Activated CD4-positive, alpha-beta T cell treated with anti-CD3 and anti-CD28 coated beads for 36 hours (primary cell): ENCODE measurements at regions not wholly inside any gene's neighbourhood (a gene's known extent, or its start where the extent isn't known, plus 50 kb on each side); places are given as distances from the start of the nearest gene placed in this dataset.
"Not testable (repeated sequence)": the region's sequence is repeated elsewhere in the genome, so short reads cannot be mapped to it uniquely, and the experiment has no call there.

ENCODE experiments used
- ATAC-seq: fragments of 200-7000 bp; cut with Tn5 transposase; one replicate; pipeline ENCODE4 v1.10.0; 2021; ENCODE audit warnings: mild to moderate bottlenecking, moderate library complexity
- CTCF ChIA-PET: fragments of 350-600 bp; sonication (Branson Sonifier 250); formaldehyde crosslinking; loops from one replicate; lab custom pipeline; 2021; ENCODE audit warnings: antibody characterized with exemption; lab: Charles Lee
- POLR2A ChIA-PET: fragments of 350-600 bp; sonication (Branson Sonifier 250); formaldehyde crosslinking; loops from one replicate; lab custom pipeline; 2021; ENCODE audit warnings: antibody characterized with exemption, inconsistent platforms; lab: Charles Lee
- DNase-seq: peaks from one replicate; pipeline ENCODE4 v3.0.0-alpha.2; 2020
- H3K27ac Mint-ChIP-seq: one replicate; pipeline ENCODE4 v1.8.0; 2021; ENCODE audit warnings: mixed read lengths
- H3K27me3 Mint-ChIP-seq: one replicate; pipeline ENCODE4 v1.8.0; 2021; ENCODE audit warnings: mixed read lengths
- H3K36me3 Mint-ChIP-seq: one replicate; pipeline ENCODE4 v1.8.0; 2021; ENCODE audit warnings: low read depth, mixed read lengths
- H3K4me1 Mint-ChIP-seq: one replicate; pipeline ENCODE4 v1.8.0; 2021; ENCODE audit warnings: mixed read lengths
- H3K4me3 Mint-ChIP-seq: one replicate; pipeline ENCODE4 v1.8.0; 2021; ENCODE audit warnings: mild to moderate bottlenecking, moderate library complexity, mixed read lengths
- H3K9me3 Mint-ChIP-seq: one replicate; pipeline ENCODE4 v1.8.0; 2021; ENCODE audit warnings: low read depth, mixed read lengths
- intact Hi-C, 2 experiments: fragments of 100-400 bp; cut with DNase I in 1 of 2; cut with micrococcal nuclease in 1 of 2; formaldehyde crosslinking; loops; one replicate each; pipeline versions ENCODE4 v1.14.2 to v1.15.1; 2022 to 2024; cut with DNase I, micrococcal nuclease

GRCh38 chr13:87940776-87941175, 269.6 kb downstream of the SLITRK5 start:
- POLR2A ChIA-PET, result no interaction called here
- CTCF ChIA-PET, result no interaction called here
- intact Hi-C loops, result no loop called here
- Mint-ChIP-seq H3K27me3 (no peaks in the 10 kb centered on the region), H3K27ac (no peak overlapping the region), H3K4me1 (no peaks in the 10 kb centered on the region), H3K36me3 (no peaks in the 10 kb centered on the region), H3K4me3 (no peak overlapping the region), H3K9me3 (no peaks in the 10 kb centered on the region)
- no peak for DNase-seq
- no peak for ATAC-seq

DNA sequence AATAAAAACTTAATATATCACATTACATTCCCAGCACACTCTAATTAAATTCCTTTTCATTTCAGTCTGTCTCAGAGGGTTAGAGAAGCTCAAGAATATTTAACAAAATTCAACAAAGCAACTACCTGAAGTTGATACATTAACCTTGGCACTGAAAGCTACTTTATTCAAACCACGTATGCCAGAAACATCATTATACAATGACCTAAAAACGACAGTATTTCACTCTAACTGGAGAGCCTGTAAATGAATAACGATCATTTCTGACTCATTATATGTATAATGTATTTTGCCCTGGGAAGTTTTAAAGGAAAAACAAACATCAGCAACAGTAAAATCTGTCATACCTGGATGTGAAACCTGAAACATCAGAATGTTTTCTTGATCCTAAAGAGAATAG, 270.1 kb downstream of the SLITRK5 start:
- no peaks in the 10 kb centered on the region for H3K27me3 Mint-ChIP-seq
- intact Hi-C loops, result no loop called here
- no peak overlapping the region for H3K4me3 Mint-ChIP-seq
- H3K9me3 Mint-ChIP-seq, result no peaks in the 10 kb centered on the region
- ATAC-seq (no peak), DNase-seq (no peak)
- H3K4me1 Mint-ChIP-seq, result no peaks in the 10 kb centered on the region
- no peak overlapping the region for H3K27ac Mint-ChIP-seq
- ChIA-PET CTCF (no interaction called here), POLR2A (no interaction called here)
- H3K36me3 Mint-ChIP-seq, result no peaks in the 10 kb centered on the region

DNA sequence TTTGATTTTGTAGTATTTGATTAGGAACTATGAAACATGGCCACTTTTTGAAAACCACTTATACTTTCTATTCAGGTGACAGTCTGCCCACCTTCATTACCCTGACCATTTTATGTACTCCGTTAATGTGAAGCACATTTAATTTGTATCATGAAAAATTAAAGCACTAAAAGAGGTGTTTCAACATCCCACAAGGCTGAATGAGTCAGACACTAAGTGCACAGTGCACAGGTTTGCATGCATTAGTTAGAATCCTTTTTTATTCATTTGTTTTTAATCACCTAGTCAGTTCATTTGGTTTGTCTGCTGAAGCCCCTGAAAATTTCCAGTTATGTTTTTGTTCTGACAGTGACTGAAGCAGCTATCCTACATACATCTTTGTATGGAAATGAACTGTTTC, 271.0 kb downstream of the SLITRK5 start:
- ATAC-seq, result no peak
- H3K4me3 Mint-ChIP-seq, result no peak overlapping the region
- H3K27ac Mint-ChIP-seq, result no peak overlapping the region
- ChIA-PET CTCF (no interaction called here), POLR2A (no interaction called here)
- no peaks in the 10 kb centered on the region for H3K27me3 Mint-ChIP-seq
- intact Hi-C loops, result no loop called here
- H3K9me3 Mint-ChIP-seq, result no peaks in the 10 kb centered on the region
- no peaks in the 10 kb centered on the region for H3K36me3 Mint-ChIP-seq
- no peaks in the 10 kb centered on the region for H3K4me1 Mint-ChIP-seq
- no peak for DNase-seq

- H3K36me3 Mint-ChIP-seq, result no peaks in the 10 kb centered on the region
- no peak overlapping the region for H3K27ac Mint-ChIP-seq
- ChIA-PET CTCF (no interaction called here), POLR2A (no interaction called here)
- H3K4me1 Mint-ChIP-seq, result no peaks in the 10 kb centered on the region
- intact Hi-C loops, result no loop called here
- no peaks in the 10 kb centered on the region for H3K27me3 Mint-ChIP-seq
- no peaks in the 10 kb centered on the region for H3K9me3 Mint-ChIP-seq
- DNase-seq (no peak), ATAC-seq (no peak)
- no peak overlapping the region for H3K4me3 Mint-ChIP-seq
Observed at GRCh38 chr13:87944038-87944437, 272.9 kb downstream of the SLITRK5 start.

DNA sequence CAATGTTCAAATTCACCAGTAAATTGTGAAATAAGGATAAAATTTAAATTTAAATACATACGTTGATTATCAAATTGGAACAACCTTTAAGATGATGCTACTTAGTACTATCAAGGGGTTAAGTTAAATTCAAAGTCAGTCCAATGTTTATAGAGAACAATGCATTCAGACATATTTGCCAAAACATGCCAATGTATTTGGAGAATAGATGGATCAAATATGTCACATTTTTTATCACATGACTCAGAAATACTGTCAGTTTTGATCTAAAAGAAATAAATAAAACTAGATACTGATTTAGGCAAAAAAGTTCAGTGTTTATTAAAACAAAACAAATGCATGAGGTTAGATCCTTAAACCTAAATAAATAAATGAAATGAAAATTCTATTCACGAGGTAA, 281.2 kb downstream of the SLITRK5 start:
- Mint-ChIP-seq H3K27ac (no peak overlapping the region), H3K27me3 (no peaks in the 10 kb centered on the region), H3K4me3 (no peak overlapping the region), H3K36me3 (no peaks in the 10 kb centered on the region), H3K9me3 (no peaks in the 10 kb centered on the region), H3K4me1 (no peaks in the 10 kb centered on the region)
- no peak for ATAC-seq
- ChIA-PET POLR2A (no interaction called here), CTCF (no interaction called here)
- intact Hi-C loops, result no loop called here
- no peak for DNase-seq

GRCh38 chr13:87953381-87953780, 282.2 kb downstream of the SLITRK5 start:
- ChIA-PET POLR2A (no interaction called here), CTCF (no interaction called here)
- intact Hi-C loops, result no loop called here
- H3K9me3 Mint-ChIP-seq, result no peaks in the 10 kb centered on the region
- no peaks in the 10 kb centered on the region for H3K36me3 Mint-ChIP-seq
- DNase-seq (no peak), ATAC-seq (no peak)
- H3K4me1 Mint-ChIP-seq, result no peaks in the 10 kb centered on the region
- no peak overlapping the region for H3K4me3 Mint-ChIP-seq
- H3K27me3 Mint-ChIP-seq, result no peaks in the 10 kb centered on the region
- no peak overlapping the region for H3K27ac Mint-ChIP-seq

GRCh38 chr13:87954091-87954490, 282.9 kb downstream of the SLITRK5 start:
- H3K9me3 Mint-ChIP-seq, result no peaks in the 10 kb centered on the region
- ChIA-PET POLR2A (no interaction called here), CTCF (no interaction called here)
- ATAC-seq (no peak), DNase-seq (no peak)
- H3K36me3 Mint-ChIP-seq, result no peaks in the 10 kb centered on the region
- no peaks in the 10 kb centered on the region for H3K27me3 Mint-ChIP-seq
- no peak overlapping the region for H3K4me3 Mint-ChIP-seq
- intact Hi-C loops, result no loop called here
- H3K27ac Mint-ChIP-seq, result no peak overlapping the region
- no peaks in the 10 kb centered on the region for H3K4me1 Mint-ChIP-seq

DNA sequence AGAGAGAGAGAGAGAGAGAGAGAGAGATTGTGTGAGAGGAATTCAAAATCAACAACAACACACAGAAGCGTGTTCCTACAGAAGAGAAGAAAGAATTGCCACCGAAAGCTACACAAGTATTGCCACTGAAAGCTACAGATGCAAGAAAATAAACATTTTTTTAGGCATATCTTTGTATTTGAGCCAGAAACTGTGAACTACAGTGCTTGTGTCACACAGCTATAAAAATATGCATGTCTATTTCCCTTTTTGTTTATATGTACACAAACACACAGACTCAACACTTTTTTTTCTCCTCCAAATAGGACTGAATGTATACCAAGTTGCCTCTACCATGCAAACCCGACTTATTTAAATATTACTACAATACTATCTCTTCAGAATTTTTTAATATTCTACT, 290.4 kb downstream of the SLITRK5 start:
- CTCF ChIA-PET, result no interaction called here
- Mint-ChIP-seq H3K27me3 (peaks cover 2% of the 10 kb centered on the region), H3K4me3 (no peak overlapping the region), H3K36me3 (no peaks in the 10 kb centered on the region), H3K9me3 (no peaks in the 10 kb centered on the region), H3K27ac (no peak overlapping the region), H3K4me1 (no peaks in the 10 kb centered on the region)
- POLR2A ChIA-PET, result no interaction called here
- DNase-seq (no peak), ATAC-seq (no peak)
- intact Hi-C loops, result no loop called here

DNA sequence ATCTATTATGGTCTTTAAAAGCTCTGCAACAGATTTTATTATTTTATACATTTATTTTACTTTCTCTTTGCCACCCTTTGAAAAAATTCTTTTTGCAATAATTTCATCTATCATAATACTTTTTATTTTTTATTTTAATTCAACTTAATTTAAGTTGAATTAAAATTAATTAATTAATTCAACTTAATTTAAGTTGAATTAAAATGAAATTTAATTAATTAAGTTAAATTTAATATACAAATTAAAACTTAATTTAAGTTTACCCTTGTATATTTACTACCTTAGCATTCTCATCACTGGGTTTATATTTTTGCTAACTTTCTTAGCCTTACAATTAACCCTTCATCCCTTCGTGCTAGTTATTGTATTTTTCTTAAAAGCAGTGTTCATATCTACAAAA, 301.4 kb downstream of the SLITRK5 start:
- no peak overlapping the region for H3K4me3 Mint-ChIP-seq
- H3K4me1 Mint-ChIP-seq, result no peaks in the 10 kb centered on the region
- intact Hi-C loops, result no loop called here
- ChIA-PET CTCF (no interaction called here), POLR2A (no interaction called here)
- DNase-seq (no peak), ATAC-seq (no peak)
- H3K36me3 Mint-ChIP-seq, result no peaks in the 10 kb centered on the region
- H3K27ac Mint-ChIP-seq, result no peak overlapping the region
- no peaks in the 10 kb centered on the region for H3K27me3 Mint-ChIP-seq
- H3K9me3 Mint-ChIP-seq, result no peaks in the 10 kb centered on the region

- ChIA-PET CTCF (no interaction called here), POLR2A (no interaction called here)
- Mint-ChIP-seq H3K4me3 (no peak overlapping the region), H3K9me3 (no peaks in the 10 kb centered on the region), H3K27me3 (no peaks in the 10 kb centered on the region), H3K27ac (no peak overlapping the region), H3K36me3 (no peaks in the 10 kb centered on the region), H3K4me1 (no peaks in the 10 kb centered on the region)
- intact Hi-C loops, result no loop called here
- no peak for ATAC-seq
- no peak for DNase-seq
Observed at GRCh38 chr13:87975035-87975434, 303.9 kb downstream of the SLITRK5 start.

- POLR2A ChIA-PET, H3K27me3 Mint-ChIP-seq, DNase-seq, H3K36me3 Mint-ChIP-seq, CTCF ChIA-PET, H3K4me3 Mint-ChIP-seq, ATAC-seq, H3K9me3 Mint-ChIP-seq, intact Hi-C loops, H3K4me1 Mint-ChIP-seq, H3K27ac Mint-ChIP-seq: not testable (repeated sequence)
Observed at GRCh38 chr13:87976650-87977049, 305.5 kb downstream of the SLITRK5 start.

DNA sequence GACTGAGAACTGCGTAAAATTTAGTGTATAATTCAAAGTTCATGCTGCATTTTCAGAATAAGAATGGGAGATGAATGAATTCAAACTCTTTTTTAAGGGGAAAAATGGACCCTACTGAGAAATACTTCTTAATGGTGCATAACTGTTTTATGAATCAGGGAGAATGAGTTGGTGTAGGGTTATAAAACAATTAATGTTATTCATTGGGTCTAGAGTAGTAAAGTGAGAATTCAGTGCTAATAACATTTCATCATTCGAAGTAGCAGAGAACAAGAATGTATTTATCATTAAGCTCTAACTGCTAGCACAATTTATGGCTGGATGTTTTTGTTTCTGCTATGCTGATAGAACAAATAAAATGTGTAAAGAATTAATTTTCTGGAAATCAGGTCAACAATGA, 310.2 kb downstream of the SLITRK5 start:
- H3K27me3 Mint-ChIP-seq, result no peaks in the 10 kb centered on the region
- H3K4me3 Mint-ChIP-seq, result no peak overlapping the region
- H3K27ac Mint-ChIP-seq, result no peak overlapping the region
- CTCF ChIA-PET, result no interaction called here
- ATAC-seq, result no peak
- no peaks in the 10 kb centered on the region for H3K36me3 Mint-ChIP-seq
- no peaks in the 10 kb centered on the region for H3K4me1 Mint-ChIP-seq
- POLR2A ChIA-PET, result no interaction called here
- no peak for DNase-seq
- intact Hi-C loops, result no loop called here
- no peaks in the 10 kb centered on the region for H3K9me3 Mint-ChIP-seq

DNA sequence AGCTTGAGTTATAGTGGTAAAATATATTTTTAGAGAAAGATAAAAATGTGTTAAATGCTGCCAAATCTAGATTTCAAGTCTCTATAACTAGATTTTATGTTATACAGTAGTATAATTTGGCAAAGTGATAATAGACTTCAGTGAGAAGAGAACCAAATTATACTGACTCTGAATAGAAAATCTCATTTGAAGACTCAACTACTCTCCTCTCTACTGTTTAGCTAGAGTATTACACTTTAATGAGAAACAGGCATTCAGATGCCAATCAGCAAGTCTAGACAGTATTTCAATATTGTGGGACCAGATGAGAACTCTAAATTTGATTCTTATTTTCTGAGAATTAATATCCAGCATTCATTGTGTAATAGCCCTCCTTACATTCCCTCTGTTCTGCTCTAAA, 311.2 kb downstream of the SLITRK5 start:
- intact Hi-C loops, result no loop called here
- H3K9me3 Mint-ChIP-seq, result no peaks in the 10 kb centered on the region
- DNase-seq (no peak), ATAC-seq (no peak)
- no peaks in the 10 kb centered on the region for H3K36me3 Mint-ChIP-seq
- H3K4me3 Mint-ChIP-seq, result no peak overlapping the region
- ChIA-PET CTCF (no interaction called here), POLR2A (no interaction called here)
- H3K27me3 Mint-ChIP-seq, result no peaks in the 10 kb centered on the region
- no peak overlapping the region for H3K27ac Mint-ChIP-seq
- no peaks in the 10 kb centered on the region for H3K4me1 Mint-ChIP-seq
